Fibroblast of pulmonary artery (primary cell): ENCODE measurements at regions not wholly inside any gene's neighbourhood (a gene's known extent, or its start where the extent isn't known, plus 50 kb on each side); places are given as distances from the start of the nearest gene placed in this dataset.

Source experiments
- DNase-seq: peaks from one replicate; pipeline ENCODE4 v3.0.0-alpha.2; 2010; ENCODE audit warnings: low read depth
- H3K4me3 ChIP-seq: replicated peaks from 2 replicates; pipeline ENCODE4 v1.5.1; 2011; ENCODE audit warnings: low read depth, mild to moderate bottlenecking, control low read depth, low read length, moderate library complexity
- TF ChIP-seq, protein P1 (sequence below): IDR thresholded peaks from 2 replicates; pipeline ENCODE4 v1.5.1; 2011; ENCODE audit warnings: mild to moderate bottlenecking, control low read depth, low read length, inconsistent platforms; ENCODE audit errors: missing control alignments

DNA sequence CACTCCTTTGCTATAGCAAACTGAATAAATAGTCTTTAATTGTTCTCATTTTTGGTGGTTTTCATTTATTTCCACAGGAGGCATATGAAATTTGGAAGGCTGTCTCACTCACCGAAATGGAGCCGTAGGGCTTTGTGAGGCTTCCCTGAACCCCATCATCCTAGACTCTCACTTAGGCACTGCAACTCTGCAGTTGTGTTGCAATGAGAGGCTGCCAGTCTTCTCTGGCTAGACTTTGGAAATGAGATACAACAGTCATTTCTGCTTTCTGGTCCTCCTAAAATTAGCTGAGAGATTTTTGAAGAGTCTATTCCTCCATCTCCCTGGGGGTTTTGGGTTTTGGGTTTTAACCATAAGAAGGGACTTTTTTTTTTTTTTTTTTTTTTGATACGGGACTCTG, 146.5 kb downstream of the SH3BGRL start:
- TF ChIP-seq, protein P1, sequence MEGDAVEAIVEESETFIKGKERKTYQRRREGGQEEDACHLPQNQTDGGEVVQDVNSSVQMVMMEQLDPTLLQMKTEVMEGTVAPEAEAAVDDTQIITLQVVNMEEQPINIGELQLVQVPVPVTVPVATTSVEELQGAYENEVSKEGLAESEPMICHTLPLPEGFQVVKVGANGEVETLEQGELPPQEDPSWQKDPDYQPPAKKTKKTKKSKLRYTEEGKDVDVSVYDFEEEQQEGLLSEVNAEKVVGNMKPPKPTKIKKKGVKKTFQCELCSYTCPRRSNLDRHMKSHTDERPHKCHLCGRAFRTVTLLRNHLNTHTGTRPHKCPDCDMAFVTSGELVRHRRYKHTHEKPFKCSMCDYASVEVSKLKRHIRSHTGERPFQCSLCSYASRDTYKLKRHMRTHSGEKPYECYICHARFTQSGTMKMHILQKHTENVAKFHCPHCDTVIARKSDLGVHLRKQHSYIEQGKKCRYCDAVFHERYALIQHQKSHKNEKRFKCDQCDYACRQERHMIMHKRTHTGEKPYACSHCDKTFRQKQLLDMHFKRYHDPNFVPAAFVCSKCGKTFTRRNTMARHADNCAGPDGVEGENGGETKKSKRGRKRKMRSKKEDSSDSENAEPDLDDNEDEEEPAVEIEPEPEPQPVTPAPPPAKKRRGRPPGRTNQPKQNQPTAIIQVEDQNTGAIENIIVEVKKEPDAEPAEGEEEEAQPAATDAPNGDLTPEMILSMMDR: no peak
- DNase-seq: no peak

DNA sequence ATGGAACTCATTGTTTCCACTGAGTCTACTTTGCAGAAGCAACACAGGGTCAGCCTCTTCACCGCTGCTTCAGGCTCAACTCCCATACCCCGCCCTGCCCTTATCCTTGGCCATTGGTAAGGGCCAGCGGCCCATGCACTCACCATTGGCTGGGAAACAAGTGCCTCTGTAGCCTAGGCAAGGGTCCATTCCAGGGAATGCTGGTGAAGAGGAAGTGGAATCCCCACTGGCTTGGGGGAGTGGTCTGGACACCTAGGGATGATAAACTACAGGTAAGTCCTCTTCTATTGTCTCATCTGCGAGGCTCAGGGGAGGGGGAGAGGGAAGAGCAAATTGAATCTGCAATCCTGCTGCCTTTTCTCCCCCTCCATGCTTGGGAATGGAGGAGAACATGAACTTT, 153.1 kb downstream of the SH3BGRL start:
- DNase-seq: no peak
- H3K4me3 ChIP-seq: no peak overlapping the region
- TF ChIP-seq, protein P1: no peak

More for the DNA sequence above, 146.5 kb downstream of the SH3BGRL start:
- H3K4me3 ChIP-seq: no peak overlapping the region

DNA sequence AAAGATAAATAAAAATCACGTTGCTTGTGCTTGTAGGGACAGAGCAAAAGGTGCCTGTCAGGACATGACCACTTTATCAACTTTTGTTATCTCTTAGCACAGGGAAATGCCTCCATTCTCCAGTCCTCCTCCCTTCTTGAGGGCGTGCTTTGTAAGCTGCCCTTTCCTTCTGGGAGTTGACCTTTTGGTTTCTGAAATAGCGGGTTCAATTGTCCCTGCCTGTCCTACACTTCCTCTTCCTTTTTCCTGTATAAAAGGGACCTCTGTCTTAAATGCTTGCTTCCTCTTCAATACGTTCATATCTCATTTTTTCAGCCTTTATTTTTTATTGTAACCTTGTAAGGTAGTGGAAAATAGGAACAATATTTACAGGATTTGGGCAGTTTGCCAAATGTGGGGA, 153.5 kb downstream of the SH3BGRL start:
- DNase-seq: no peak
- TF ChIP-seq, protein P1: no peak
- H3K4me3 ChIP-seq: no peak overlapping the region

DNA sequence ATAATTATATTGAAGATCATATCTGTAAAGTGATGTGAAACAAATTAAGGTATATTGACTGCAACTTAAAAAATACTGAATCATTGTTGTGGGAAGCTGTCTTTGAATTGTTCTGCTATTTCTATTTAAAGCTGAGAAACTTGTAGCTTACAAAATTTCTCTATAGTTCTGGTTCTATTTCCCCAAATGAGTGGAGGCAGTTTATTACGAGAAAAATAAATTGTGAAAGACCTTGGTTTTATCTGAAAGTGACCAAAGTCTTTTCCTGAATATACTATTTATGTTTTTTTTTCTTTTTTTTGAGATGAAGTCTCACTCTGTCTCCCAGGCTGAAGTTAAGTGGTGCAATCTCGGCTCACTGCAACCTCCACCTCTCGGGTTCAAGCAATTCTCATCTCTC, 165.4 kb downstream of the SH3BGRL start:
- DNase-seq: no peak
- no peak overlapping the region for H3K4me3 ChIP-seq
- TF ChIP-seq, protein P1: no peak

DNA sequence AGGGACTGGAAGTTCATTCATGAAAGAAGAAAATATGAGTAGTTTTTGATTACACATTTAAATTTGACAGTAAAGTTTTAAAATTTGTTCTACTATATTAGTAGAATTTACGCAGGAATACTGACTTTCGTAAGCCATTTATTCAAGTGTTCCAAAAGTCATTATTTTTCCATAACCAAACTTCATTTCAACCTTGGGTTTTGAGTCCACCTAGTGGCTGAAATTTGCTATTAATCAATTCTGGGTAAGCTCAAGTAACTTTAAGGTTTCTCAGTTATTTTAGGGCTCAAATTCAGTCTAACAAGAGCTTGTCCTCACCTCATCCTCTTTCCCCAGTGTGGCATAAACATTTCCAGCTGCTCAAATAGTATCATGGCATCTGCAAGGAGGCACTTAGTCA, 175.4 kb downstream of the SH3BGRL start:
- peak; percentile 53 for DNase-seq
- H3K4me3 ChIP-seq: no peak overlapping the region
- TF ChIP-seq, protein P1: peak; percentile 40

DNA sequence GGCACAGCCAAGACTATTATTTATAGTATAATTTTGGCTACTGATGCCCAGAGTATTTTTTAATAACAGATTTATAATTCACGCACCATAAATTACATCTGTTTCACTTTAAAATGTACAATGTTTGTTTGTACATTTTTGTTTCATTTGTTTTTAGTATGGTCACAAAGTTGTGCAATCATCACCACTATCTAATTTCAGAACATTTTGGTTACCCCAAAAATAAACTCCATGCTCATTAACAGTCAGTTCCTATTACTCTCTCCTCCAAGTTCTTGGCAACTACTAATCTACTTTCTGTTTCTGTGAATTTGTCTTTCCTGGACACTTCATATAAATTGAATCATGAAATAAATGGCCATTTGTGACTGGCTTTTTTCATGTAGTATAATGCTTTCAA, 176.7 kb downstream of the SH3BGRL start:
- DNase-seq: no peak
- H3K4me3 ChIP-seq: no peak overlapping the region
- TF ChIP-seq, protein P1: no peak

DNA sequence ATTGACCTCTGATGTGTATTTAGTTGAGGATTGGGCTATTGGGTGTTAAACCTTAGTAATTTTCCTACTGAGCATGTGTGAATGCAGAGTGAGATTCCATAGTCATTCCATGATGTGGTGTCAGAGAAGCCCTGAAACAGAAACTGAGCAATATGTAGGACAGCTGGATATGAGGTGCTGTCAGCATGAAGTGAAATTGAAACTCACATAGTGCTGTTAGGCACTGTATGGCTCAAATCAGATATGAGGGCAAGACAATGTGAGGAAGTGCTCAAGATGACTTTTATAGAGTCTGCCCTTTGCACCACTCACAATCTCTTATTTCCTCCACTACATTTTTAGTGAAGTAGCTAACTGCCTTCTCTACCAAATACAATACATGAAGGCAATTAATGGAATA, 188.3 kb downstream of the SH3BGRL start:
- no peak overlapping the region for H3K4me3 ChIP-seq
- no peak for DNase-seq
- TF ChIP-seq, protein P1: no peak
